ENCODE measurements at regions not wholly inside any gene's neighbourhood (a gene's known extent, or its start where the extent isn't known, plus 50 kb on each side); places are given as distances from the start of the nearest gene placed in this dataset.

- no peak for TF ChIP-seq CTCF (IDR thresholded peaks at IDR 0.05; ENCODE audit: borderline replicate concordance, extremely low read depth, insufficient read depth)
- no peaks in the 10 kb centered on the region for H3K9me3 ChIP-seq (ENCODE audit: control insufficient read depth in 2 of 3, insufficient read depth in 1 of 3, low read length in 3 of 3)
- FAIRE-seq = no peak
Measured at GRCh38 chr11:81515566-81515965, 1218.1 kb downstream of the FAM181B start.

GRCh38 chr11:81497202-81497804, 1236.4 kb downstream of the FAM181B start:
- TF ChIP-seq CTCF (IDR thresholded peaks at IDR 0.05; ENCODE audit: borderline replicate concordance, extremely low read depth, insufficient read depth) = peak; percentile 49
- peak; percentile 74 for FAIRE-seq
- Histone ChIP-seq H3K27ac (ENCODE audit: low read depth in 2 of 2, low read length in 2 of 2) (no peak overlapping the region), H3K36me3 (ENCODE audit: control insufficient read depth in 2 of 3, insufficient read depth in 3 of 3, low read length in 3 of 3) (no peaks in the 10 kb centered on the region), H3K9ac (ENCODE audit: low read length in 3 of 3) (no peak overlapping the region), H3K4me3 (ENCODE audit: low read length in 3 of 3) (no peak overlapping the region), H3K9me3 (ENCODE audit: control insufficient read depth in 2 of 3, insufficient read depth in 1 of 3, low read length in 3 of 3) (no peaks in the 10 kb centered on the region), H3K4me1 (ENCODE audit: control insufficient read depth in 2 of 3, insufficient read depth in 2 of 3, low read depth in 1 of 3, low read length in 3 of 3) (peaks cover 0 to 2% (median 0%) of the 10 kb centered on the region in 3 donors), H3K27me3 (ENCODE audit: control insufficient read depth, insufficient read depth, low read length) (no peaks in the 10 kb centered on the region)
- intact Hi-C loops (cut with DNase I) = no loop called here
- peak in 2 of 5 donors; percentile 68 to 71 for DNase-seq

More at GRCh38 chr11:81515566-81515965, 1218.1 kb downstream of the FAM181B start:
- DNase-seq = no peak
- intact Hi-C loops (cut with DNase I) = no loop called here
- no peaks in the 10 kb centered on the region for H3K36me3 ChIP-seq (ENCODE audit: control insufficient read depth in 2 of 3, insufficient read depth in 3 of 3, low read length in 3 of 3)
- no peaks in the 10 kb centered on the region for H3K4me1 ChIP-seq (ENCODE audit: control insufficient read depth in 2 of 3, insufficient read depth in 2 of 3, low read depth in 1 of 3, low read length in 3 of 3)
- H3K4me3 ChIP-seq (ENCODE audit: low read length in 3 of 3) = no peak overlapping the region
- no peak overlapping the region for H3K27ac ChIP-seq (ENCODE audit: low read depth in 2 of 2, low read length in 2 of 2)
- no peaks in the 10 kb centered on the region for H3K27me3 ChIP-seq (ENCODE audit: control insufficient read depth, insufficient read depth, low read length)
- H3K9ac ChIP-seq (ENCODE audit: low read length in 3 of 3) = no peak overlapping the region

GRCh38 chr11:81496601-81497000, 1237.1 kb downstream of the FAM181B start:
- no peaks in the 10 kb centered on the region for H3K36me3 ChIP-seq (ENCODE audit: control insufficient read depth in 2 of 3, insufficient read depth in 3 of 3, low read length in 3 of 3)
- TF ChIP-seq CTCF (IDR thresholded peaks at IDR 0.05; ENCODE audit: borderline replicate concordance, extremely low read depth, insufficient read depth) = no peak
- intact Hi-C loops (cut with DNase I) = no loop called here
- DNase-seq (peak in 2 of 5 donors; percentile 38 to 54), FAIRE-seq (no peak)
- peaks cover 0 to 2% (median 0%) of the 10 kb centered on the region in 3 donors for H3K4me1 ChIP-seq (ENCODE audit: control insufficient read depth in 2 of 3, insufficient read depth in 2 of 3, low read depth in 1 of 3, low read length in 3 of 3)
- no peak overlapping the region for H3K4me3 ChIP-seq (ENCODE audit: low read length in 3 of 3)
- H3K27ac ChIP-seq (ENCODE audit: low read depth in 2 of 2, low read length in 2 of 2) = no peak overlapping the region
- no peaks in the 10 kb centered on the region for H3K9me3 ChIP-seq (ENCODE audit: control insufficient read depth in 2 of 3, insufficient read depth in 1 of 3, low read length in 3 of 3)
- H3K9ac ChIP-seq (ENCODE audit: low read length in 3 of 3) = no peak overlapping the region
- H3K27me3 ChIP-seq (ENCODE audit: control insufficient read depth, insufficient read depth, low read length) = no peaks in the 10 kb centered on the region
